ENCODE measurements at regions not wholly inside any gene's neighbourhood (a gene's known extent, or its start where the extent isn't known, plus 50 kb on each side); places are given as distances from the start of the nearest gene placed in this dataset.

DNA sequence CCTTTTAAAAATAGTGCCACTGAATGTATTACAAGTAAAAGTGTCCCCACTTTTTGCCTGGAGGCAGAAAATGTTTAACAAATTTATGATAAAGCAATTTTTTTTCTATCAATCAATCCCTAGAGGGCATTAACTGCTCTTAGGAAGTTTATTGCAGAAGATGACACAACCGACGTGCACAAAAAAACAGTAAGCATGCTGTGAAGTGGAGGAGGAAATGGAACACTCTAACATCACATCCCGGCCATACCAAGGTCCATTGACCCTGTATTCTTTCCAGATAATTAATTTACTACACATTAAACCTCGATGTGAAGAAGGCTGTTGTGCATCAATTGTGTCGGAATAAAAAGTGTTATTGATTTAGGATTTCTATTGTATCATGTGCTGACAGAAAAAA lies 264.9 kb upstream of the NR5A2 start:
- Histone ChIP-seq H3K9me3 (ENCODE audit: low read length) (peaks cover 5% of the 10 kb centered on the region), H3K9ac (ENCODE audit: low read length) (no peak overlapping the region), H3K27me3 (ENCODE audit: insufficient read depth, low read depth, low read length) (no peaks in the 10 kb centered on the region), H3K27ac (ENCODE audit: low read length) (no peak overlapping the region), H3K79me2 (replicated peaks; ENCODE audit: insufficient read depth, low read length) (no peaks in the 10 kb centered on the region), H4K20me1 (ENCODE audit: insufficient read depth) (no peaks in the 10 kb centered on the region), H2AFZ (ENCODE audit: low read depth, low read length) (no peak overlapping the region), H3F3A (ENCODE audit: insufficient read depth, low read length, poor library complexity, severe bottlenecking) (no peaks in the 10 kb centered on the region), H3K4me2 (ENCODE audit: low read length) (no peak overlapping the region), H3K36me3 (ENCODE audit: insufficient read depth, low read length) (no peaks in the 10 kb centered on the region), H3K4me3 (ENCODE audit: low read length) (no peak overlapping the region), H3K9me2 (ENCODE audit: insufficient read depth, low read length) (no peaks in the 10 kb centered on the region)
- no peak for TF ChIP-seq MXI1 (conservative IDR thresholded peaks at IDR 0.05; ENCODE audit: poor library complexity, severe bottlenecking)
- no peak for TF ChIP-seq SMC3 (conservative IDR thresholded peaks at IDR 0.05; ENCODE audit: poor library complexity)
- TF ChIP-seq EP300 (conservative IDR thresholded peaks at IDR 0.05; ENCODE audit: poor library complexity, severe bottlenecking): no peak
- no peak for TF ChIP-seq POLR2AphosphoS5 (IDR thresholded peaks at IDR 0.05)
- TF ChIP-seq RAD21 (conservative IDR thresholded peaks at IDR 0.05): no peak
- TF ChIP-seq, protein P1, sequence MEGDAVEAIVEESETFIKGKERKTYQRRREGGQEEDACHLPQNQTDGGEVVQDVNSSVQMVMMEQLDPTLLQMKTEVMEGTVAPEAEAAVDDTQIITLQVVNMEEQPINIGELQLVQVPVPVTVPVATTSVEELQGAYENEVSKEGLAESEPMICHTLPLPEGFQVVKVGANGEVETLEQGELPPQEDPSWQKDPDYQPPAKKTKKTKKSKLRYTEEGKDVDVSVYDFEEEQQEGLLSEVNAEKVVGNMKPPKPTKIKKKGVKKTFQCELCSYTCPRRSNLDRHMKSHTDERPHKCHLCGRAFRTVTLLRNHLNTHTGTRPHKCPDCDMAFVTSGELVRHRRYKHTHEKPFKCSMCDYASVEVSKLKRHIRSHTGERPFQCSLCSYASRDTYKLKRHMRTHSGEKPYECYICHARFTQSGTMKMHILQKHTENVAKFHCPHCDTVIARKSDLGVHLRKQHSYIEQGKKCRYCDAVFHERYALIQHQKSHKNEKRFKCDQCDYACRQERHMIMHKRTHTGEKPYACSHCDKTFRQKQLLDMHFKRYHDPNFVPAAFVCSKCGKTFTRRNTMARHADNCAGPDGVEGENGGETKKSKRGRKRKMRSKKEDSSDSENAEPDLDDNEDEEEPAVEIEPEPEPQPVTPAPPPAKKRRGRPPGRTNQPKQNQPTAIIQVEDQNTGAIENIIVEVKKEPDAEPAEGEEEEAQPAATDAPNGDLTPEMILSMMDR (IDR thresholded peaks at IDR 0.05; ENCODE audit: poor library complexity, severe bottlenecking): no peak
- TF ChIP-seq REST (IDR thresholded peaks at IDR 0.05; ENCODE audit: borderline replicate concordance): no peak
- no peak for TF ChIP-seq EZH2 (IDR thresholded peaks at IDR 0.05; ENCODE audit: borderline replicate concordance, insufficient read depth, low read length, poor library complexity, severe bottlenecking)
- TF ChIP-seq TAF1 (IDR thresholded peaks at IDR 0.05; ENCODE audit: low read depth): no peak

- H4K20me1 ChIP-seq (ENCODE audit: insufficient read depth): no peaks in the 10 kb centered on the region
- H3K9ac ChIP-seq (ENCODE audit: low read length): no peak overlapping the region
- no peaks in the 10 kb centered on the region for H3F3A ChIP-seq (ENCODE audit: insufficient read depth, low read length, poor library complexity, severe bottlenecking)
- H3K27ac ChIP-seq (ENCODE audit: low read length): no peak overlapping the region
- TF ChIP-seq, protein P1 (IDR thresholded peaks at IDR 0.05; ENCODE audit: poor library complexity, severe bottlenecking): no peak
- H3K36me3 ChIP-seq (ENCODE audit: insufficient read depth, low read length): no peaks in the 10 kb centered on the region
- no peak overlapping the region for H3K4me3 ChIP-seq (ENCODE audit: low read length)
- no peak overlapping the region for H3K4me2 ChIP-seq (ENCODE audit: low read length)
- H2AFZ ChIP-seq (ENCODE audit: low read depth, low read length): no peak overlapping the region
- peaks cover 5% of the 10 kb centered on the region for H3K9me3 ChIP-seq (ENCODE audit: low read length)
- H3K79me2 ChIP-seq (replicated peaks; ENCODE audit: insufficient read depth, low read length): no peaks in the 10 kb centered on the region
- no peaks in the 10 kb centered on the region for H3K27me3 ChIP-seq (ENCODE audit: insufficient read depth, low read depth, low read length)
- H3K9me2 ChIP-seq (ENCODE audit: insufficient read depth, low read length): no peaks in the 10 kb centered on the region
These were observed 261.2 kb upstream of the NR5A2 start for GRCh38 chr1:199766218-199766792.

All from neural cell (in vitro differentiated cells).